Left lung (tissue), 4 donors: ENCODE measurements at regions not wholly inside any gene's neighbourhood (a gene's known extent, or its start where the extent isn't known, plus 50 kb on each side); places are given as distances from the start of the nearest gene placed in this dataset.

Experiments used
- ATAC-seq: fragments of 200-7000 bp; cut with Tn5 transposase; one replicate; pipeline ENCODE4 v1.9.1; 2020; ENCODE audit warnings: moderate library complexity
- DNase-seq, 4 donors: peaks; one replicate each; pipeline ENCODE4 v3.0.0-alpha.2; 2013 to 2020
- H3K27ac ChIP-seq, 2 donors: fragments of 200-600 bp; sonication (generic) in 1 of 2; one replicate each; pipeline versions ENCODE4 v1.5.0 to v1.8.0; 2020 to 2021
- H3K27me3 ChIP-seq, 2 donors: fragments of 200-600 bp; sonication (generic) in 1 of 2; one replicate each; pipeline versions ENCODE4 v1.5.0 to v1.8.0; 2020 to 2021
- H3K36me3 ChIP-seq, 2 donors: fragments of 200-600 bp; sonication (generic) in 1 of 2; one replicate each; pipeline versions ENCODE4 v1.5.0 to v1.8.0; 2020 to 2021
- H3K4me1 ChIP-seq, 2 donors: fragments of 200-600 bp; one replicate each; pipeline ENCODE4 v1.8.0; 2021
- H3K4me3 ChIP-seq, 2 donors: fragments of 200-600 bp; sonication (generic) in 1 of 2; one replicate each; pipeline versions ENCODE4 v1.5.0 to v1.8.0; 2020 to 2021; ENCODE audit warnings: mild to moderate bottlenecking in 1 of 2
- H3K9me3 ChIP-seq, 2 donors: fragments of 200-600 bp; sonication (generic) in 1 of 2; one replicate each; pipeline versions ENCODE4 v1.5.0 to v1.8.0; 2020 to 2021
- CTCF ChIP-seq, 2 donors: fragments of 200-600 bp; sonication (generic) in 1 of 2; IDR thresholded peaks; one replicate each; pipeline versions ENCODE4 v1.5.0 to v1.8.0; 2021; ENCODE audit warnings: antibody characterized with exemption in 2 of 2
- intact Hi-C, 2 donors: fragments of 100-400 bp; cut with DNase I; formaldehyde crosslinking; loops; one replicate each; pipeline versions ENCODE4 v1.11.2 to v1.14.2; 2022
- donor health status: DM: no; HTN: yes; CAD: no.
- donor health status: DM: no; HTN: no; CAD: no.

- Histone ChIP-seq H3K36me3 (no peaks in the 10 kb centered on the region), H3K27me3 (no peaks in the 10 kb centered on the region), H3K27ac (no peak overlapping the region), H3K4me1 (no peaks in the 10 kb centered on the region), H3K9me3 (no peaks in the 10 kb centered on the region), H3K4me3 (no peak overlapping the region)
- ATAC-seq: no peak
- intact Hi-C loops: no loop called here
- no peak for TF ChIP-seq CTCF (IDR thresholded peaks at IDR 0.05)
- DNase-seq: no peak
Measured at GRCh38 chr14:97331058-97331457, 533.9 kb downstream of the VRK1 start.

- Histone ChIP-seq H3K36me3 (no peaks in the 10 kb centered on the region), H3K27ac (no peak overlapping the region), H3K4me3 (no peak overlapping the region), H3K4me1 (no peaks in the 10 kb centered on the region), H3K9me3 (no peaks in the 10 kb centered on the region), H3K27me3 (no peaks in the 10 kb centered on the region)
- no peak for TF ChIP-seq CTCF (IDR thresholded peaks at IDR 0.05)
- intact Hi-C loops: no loop called here
- ATAC-seq (no peak), DNase-seq (no peak)
Measured at GRCh38 chr14:97331526-97331925, 534.3 kb downstream of the VRK1 start.

DNA sequence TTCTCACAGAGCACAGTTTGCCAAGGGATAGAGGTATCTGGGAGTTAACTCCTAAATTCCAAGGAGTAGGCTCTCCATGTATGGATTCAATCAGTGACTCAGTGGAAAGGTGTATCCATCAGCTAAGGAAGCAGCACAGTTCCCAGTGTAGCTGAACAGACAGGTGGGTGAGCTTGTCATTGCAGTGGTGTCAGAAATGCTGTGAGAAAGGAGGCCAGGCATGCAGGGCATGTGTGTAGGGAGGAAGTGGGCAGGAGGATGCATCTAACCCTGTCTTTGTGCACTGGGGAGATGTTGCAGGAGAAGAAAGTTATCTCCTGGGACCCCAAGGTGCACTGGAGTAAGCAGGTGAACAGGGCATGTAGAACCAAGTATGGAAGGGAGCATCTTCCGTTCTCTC is 539.0 kb downstream of the VRK1 start:
- TF ChIP-seq CTCF (IDR thresholded peaks at IDR 0.05): no peak
- H3K4me1 ChIP-seq: no peaks in the 10 kb centered on the region
- no peaks in the 10 kb centered on the region for H3K27me3 ChIP-seq
- no peak for ATAC-seq
- H3K27ac ChIP-seq: no peak overlapping the region
- no peaks in the 10 kb centered on the region for H3K36me3 ChIP-seq
- intact Hi-C loops: no loop called here
- no peak for DNase-seq
- H3K4me3 ChIP-seq: no peak overlapping the region
- peaks cover 0 to 8% of the 10 kb centered on the region in 2 donors for H3K9me3 ChIP-seq

- ATAC-seq (no peak), DNase-seq (no peak)
- Histone ChIP-seq H3K9me3 (peaks cover 0 to 8% of the 10 kb centered on the region in 2 donors), H3K4me3 (no peak overlapping the region), H3K27me3 (no peaks in the 10 kb centered on the region), H3K36me3 (no peaks in the 10 kb centered on the region), H3K27ac (no peak overlapping the region), H3K4me1 (no peaks in the 10 kb centered on the region)
- no peak for TF ChIP-seq CTCF (IDR thresholded peaks at IDR 0.05)
- intact Hi-C loops: no loop called here
Measured at GRCh38 chr14:97336816-97337215, 539.6 kb downstream of the VRK1 start.

DNA sequence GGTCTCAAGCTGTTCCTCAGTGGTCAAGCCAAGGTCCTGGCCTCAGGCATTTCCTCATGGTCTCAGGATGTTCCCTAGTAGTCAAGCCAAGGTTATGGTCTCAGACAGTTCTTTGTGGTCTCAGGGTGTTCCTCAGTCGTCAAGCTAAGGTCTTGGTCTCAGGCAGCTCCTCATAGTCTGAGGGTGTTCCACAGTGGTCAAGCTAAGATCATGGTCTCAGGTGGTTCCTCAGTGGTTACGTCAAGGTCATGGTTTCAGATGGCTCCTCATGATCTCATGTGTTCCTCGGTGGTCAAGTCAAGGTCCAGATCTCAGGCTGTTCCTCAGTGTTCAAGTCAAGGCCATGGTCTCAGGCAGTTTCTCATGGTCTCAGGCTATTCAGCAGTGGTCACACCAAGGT is 540.1 kb downstream of the VRK1 start:
- intact Hi-C loops: no loop called here
- H3K27ac ChIP-seq: no peak overlapping the region
- DNase-seq: no peak
- ATAC-seq: no peak
- TF ChIP-seq CTCF (IDR thresholded peaks at IDR 0.05): no peak
- no peak overlapping the region for H3K4me3 ChIP-seq
- H3K36me3 ChIP-seq: no peaks in the 10 kb centered on the region
- no peaks in the 10 kb centered on the region for H3K4me1 ChIP-seq
- H3K9me3 ChIP-seq: peaks cover 0 to 8% of the 10 kb centered on the region in 2 donors
- H3K27me3 ChIP-seq: no peaks in the 10 kb centered on the region
